PC-9 (cell line): ENCODE measurements at regions not wholly inside any gene's neighbourhood (a gene's known extent, or its start where the extent isn't known, plus 50 kb on each side); places are given as distances from the start of the nearest gene placed in this dataset.

ENCODE experiments used
- BruUV-seq: library from RNA; stranded (reverse); fragments of 400-500 nt; replicated peaks from 2 replicates; lab custom pipeline; 2021; lab: Mats Ljungman, UMichigan
- CTCF ChIA-PET: fragments of 300-600 bp; sonication (Branson Sonifier 250); formaldehyde crosslinking; loops from one replicate; lab custom pipeline; 2022; ENCODE audit warnings: antibody characterized with exemption; lab: Charles Lee
- POLR2A ChIA-PET: fragments of 300-600 bp; sonication (Branson Sonifier 250); formaldehyde crosslinking; loops from one replicate; lab custom pipeline; 2022; ENCODE audit warnings: antibody characterized with exemption; ENCODE audit not compliant: unreplicated experiment; lab: Charles Lee
- DNase-seq, 2 experiments: peaks; one replicate each; pipeline versions ENCODE4 v3.0.0 to v3.0.0-alpha.2; 2015 to 2022; ENCODE audit warnings: mixed read lengths in 1 of 2
- H2AFZ ChIP-seq: fragments of 200-600 bp; sonication (generic); 2 replicates; pipeline ENCODE4 v1.8.1; 2017; ENCODE audit warnings: antibody characterized with exemption
- H3F3A ChIP-seq: fragments of 200-600 bp; sonication (generic); 2 replicates; pipeline ENCODE4 v1.8.1; 2017; ENCODE audit warnings: antibody characterized with exemption, mild to moderate bottlenecking, low read depth; ENCODE audit not compliant: insufficient read depth
- H3K27ac ChIP-seq: fragments of 200-600 bp; sonication (generic); 2 replicates; pipeline ENCODE4 v1.6.1; 2016; ENCODE audit warnings: mixed run types
- H3K27me3 ChIP-seq: fragments of 200-600 bp; sonication (generic); 2 replicates; pipeline ENCODE4 v1.6.1; 2016; ENCODE audit warnings: low read depth, mixed run types; ENCODE audit not compliant: insufficient read depth
- H3K36me3 ChIP-seq: fragments of 200-600 bp; sonication (generic); 2 replicates; pipeline ENCODE4 v1.6.1; 2016; ENCODE audit warnings: low read depth, mixed run types
- H3K4me1 ChIP-seq: fragments of 200-600 bp; sonication (generic); replicated peaks from 2 replicates; pipeline ENCODE4 v1.6.1; 2016; ENCODE audit warnings: mixed run types; ENCODE audit not compliant: insufficient read depth
- H3K4me2 ChIP-seq: fragments of 200-600 bp; sonication (generic); 2 replicates; pipeline ENCODE4 v1.6.1; 2017; ENCODE audit warnings: mixed run types
- H3K4me3 ChIP-seq: fragments of 200-600 bp; sonication (generic); 2 replicates; pipeline ENCODE4 v1.6.1; 2016; ENCODE audit warnings: mixed run types
- H3K79me2 ChIP-seq: fragments of 200-600 bp; sonication (generic); 2 replicates; pipeline ENCODE4 v1.6.1; 2017; ENCODE audit warnings: low read depth, mixed run types
- H3K9me2 ChIP-seq: fragments of 200-600 bp; sonication (generic); 2 replicates; pipeline ENCODE4 v1.8.1; 2017; ENCODE audit warnings: mild to moderate bottlenecking; ENCODE audit not compliant: insufficient read depth
- H3K9me3 ChIP-seq: fragments of 200-600 bp; sonication (generic); 2 replicates; pipeline ENCODE4 v1.8.1; 2016; ENCODE audit warnings: low read depth; ENCODE audit not compliant: insufficient read depth
- H4K20me1 ChIP-seq: fragments of 200-600 bp; sonication (generic); 2 replicates; pipeline ENCODE4 v1.8.1; 2017; ENCODE audit not compliant: insufficient read depth
- CTCF ChIP-seq: fragments of 200-600 bp; sonication (generic); conservative IDR thresholded peaks from 2 replicates; pipeline ENCODE4 v1.6.1; 2017; ENCODE audit warnings: mixed run types, antibody characterized with exemption, mild to moderate bottlenecking, moderate library complexity
- EZH2 ChIP-seq: fragments of 200-600 bp; sonication (generic); IDR thresholded peaks from 2 replicates; pipeline ENCODE4 v1.8.0; 2017; ENCODE audit warnings: antibody characterized with exemption, low read depth
- intact Hi-C: fragments of 100-400 bp; cut with micrococcal nuclease; formaldehyde crosslinking; loops from one replicate; pipeline ENCODE4 v1.10.0; 2022; ENCODE audit not compliant: unreplicated experiment

DNA sequence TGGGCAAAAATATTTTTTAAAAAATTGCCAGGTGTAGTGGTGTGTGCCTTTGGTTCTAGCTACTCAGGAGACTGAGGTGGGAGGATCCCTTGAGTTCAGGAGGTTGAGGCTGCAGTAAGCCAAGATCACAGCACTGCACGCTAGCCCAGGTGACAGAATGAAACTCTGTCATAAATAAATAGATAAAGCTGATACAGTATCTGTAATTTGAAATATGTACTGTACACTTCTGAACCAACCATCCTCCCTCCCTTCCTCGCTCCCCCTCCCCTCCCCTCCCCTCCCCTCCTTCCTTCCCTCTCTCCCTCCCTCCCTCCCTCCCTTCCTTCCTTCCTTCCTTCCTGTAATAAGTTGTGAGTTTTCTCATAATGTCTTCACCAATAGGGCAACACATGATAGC, 208.4 kb upstream of the RBFOX1 start:
- Histone ChIP-seq H3K4me3 (no peak overlapping the region), H3K9me2 (no peaks in the 10 kb centered on the region), H3K9me3 (no peaks in the 10 kb centered on the region), H3K4me1 (no peaks in the 10 kb centered on the region), H4K20me1 (no peaks in the 10 kb centered on the region), H3K27ac (no peak overlapping the region), H3K4me2 (no peak overlapping the region), H3K36me3 (no peaks in the 10 kb centered on the region), H2AFZ (no peak overlapping the region), H3K27me3 (peaks cover 17% of the 10 kb centered on the region), H3K79me2 (no peaks in the 10 kb centered on the region), H3F3A (no peaks in the 10 kb centered on the region)
- no peak for TF ChIP-seq EZH2
- ChIA-PET POLR2A (no interaction called here), CTCF (no interaction called here)
- intact Hi-C loops = no loop called here
- DNase-seq = no peak
- no TSS peak for BruUV-seq

DNA sequence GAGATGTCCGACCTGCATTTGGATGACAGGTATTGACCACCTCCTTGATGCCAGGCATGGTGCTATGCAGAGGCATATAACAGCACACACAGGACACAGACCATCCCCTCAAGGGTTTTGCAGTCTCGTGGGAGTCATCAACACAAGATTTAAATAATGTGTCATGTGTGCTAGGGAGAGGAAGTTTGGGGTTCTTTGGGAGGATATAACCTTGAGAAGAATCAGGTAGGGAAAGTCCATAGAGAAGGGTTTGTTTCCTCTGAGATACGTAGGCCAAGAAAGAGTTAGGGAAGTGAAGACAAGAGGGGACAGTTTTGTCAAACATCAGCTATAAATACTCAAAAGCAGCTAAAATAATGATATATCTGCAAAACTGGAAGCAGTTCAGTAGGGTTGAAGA, 215.9 kb upstream of the RBFOX1 start:
- H3K79me2 ChIP-seq = no peaks in the 10 kb centered on the region
- no peak overlapping the region for H3K4me3 ChIP-seq
- H3K27me3 ChIP-seq = no peaks in the 10 kb centered on the region
- TF ChIP-seq CTCF (no peak), EZH2 (no peak)
- H3K36me3 ChIP-seq = no peaks in the 10 kb centered on the region
- CTCF ChIA-PET = no interaction called here
- no peak overlapping the region for H3K27ac ChIP-seq
- no peaks in the 10 kb centered on the region for H3F3A ChIP-seq
- intact Hi-C loops = no loop called here
- no TSS peak for BruUV-seq
- H2AFZ ChIP-seq = no peak overlapping the region
- no peaks in the 10 kb centered on the region for H3K4me1 ChIP-seq
- H3K9me3 ChIP-seq = no peaks in the 10 kb centered on the region
- H3K9me2 ChIP-seq = no peaks in the 10 kb centered on the region
- H3K4me2 ChIP-seq = no peak overlapping the region
- POLR2A ChIA-PET = no interaction called here
- no peak for DNase-seq
- H4K20me1 ChIP-seq = no peaks in the 10 kb centered on the region

DNA sequence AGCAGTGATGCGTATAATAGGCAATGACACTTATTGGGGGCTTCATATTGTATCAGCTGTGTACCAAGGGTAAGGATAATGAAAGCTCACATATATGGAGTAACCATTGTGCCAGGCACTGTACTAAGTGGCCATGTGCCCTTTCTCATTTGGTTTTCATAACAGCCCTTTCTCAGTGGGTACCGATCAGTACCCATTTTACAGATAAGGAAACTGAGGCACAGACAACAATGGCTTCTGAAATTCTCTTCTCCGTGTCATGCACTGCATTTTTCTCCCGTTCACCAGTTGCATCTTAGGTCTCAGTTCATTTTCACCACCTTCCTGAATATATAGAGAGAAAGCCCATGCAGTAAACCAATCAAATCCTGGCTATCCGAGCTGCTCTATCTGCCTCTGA, 216.7 kb upstream of the RBFOX1 start:
- H3K9me3 ChIP-seq = no peaks in the 10 kb centered on the region
- H3K27ac ChIP-seq = no peak overlapping the region
- no peaks in the 10 kb centered on the region for H3F3A ChIP-seq
- no peak for TF ChIP-seq CTCF
- no peak for TF ChIP-seq EZH2
- intact Hi-C loops = no loop called here
- no peaks in the 10 kb centered on the region for H3K9me2 ChIP-seq
- no TSS peak for BruUV-seq
- H2AFZ ChIP-seq = no peak overlapping the region
- no peaks in the 10 kb centered on the region for H3K36me3 ChIP-seq
- POLR2A ChIA-PET = no interaction called here
- H3K4me3 ChIP-seq = no peak overlapping the region
- CTCF ChIA-PET = interaction anchor here (0.5 kb wide), 1 partner anchor 938 kb away, joined by 3 read pairs; no protein-coding TSS in a partner anchor
- no peak overlapping the region for H3K4me2 ChIP-seq
- no peak for DNase-seq
- H4K20me1 ChIP-seq = no peaks in the 10 kb centered on the region
- no peaks in the 10 kb centered on the region for H3K79me2 ChIP-seq
- no peaks in the 10 kb centered on the region for H3K27me3 ChIP-seq
- no peaks in the 10 kb centered on the region for H3K4me1 ChIP-seq

DNA sequence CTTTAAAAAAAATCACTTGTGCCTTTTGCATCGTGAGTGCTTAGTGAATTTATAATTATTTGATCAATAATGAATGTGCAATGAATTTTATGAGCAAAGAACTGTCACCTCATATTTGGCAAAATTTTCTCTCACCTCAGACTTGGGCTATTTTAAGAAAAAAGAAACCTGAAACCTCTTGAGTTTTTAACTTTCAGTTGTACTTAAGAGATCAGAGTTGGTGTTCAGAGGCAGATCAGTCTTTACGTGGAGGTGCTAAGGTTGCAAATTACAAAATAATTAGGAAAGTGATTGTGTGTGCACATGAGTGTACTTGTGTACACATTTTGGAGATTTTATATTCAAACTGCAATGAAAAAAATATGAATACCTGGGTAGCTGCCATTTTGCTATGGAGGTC, 218.7 kb upstream of the RBFOX1 start:
- H3K27me3 ChIP-seq = no peaks in the 10 kb centered on the region
- H2AFZ ChIP-seq = no peak overlapping the region
- ChIA-PET CTCF (no interaction called here), POLR2A (no interaction called here)
- no peaks in the 10 kb centered on the region for H3K4me1 ChIP-seq
- H3K79me2 ChIP-seq = no peaks in the 10 kb centered on the region
- no peaks in the 10 kb centered on the region for H3F3A ChIP-seq
- no TSS peak for BruUV-seq
- H3K36me3 ChIP-seq = no peaks in the 10 kb centered on the region
- no peaks in the 10 kb centered on the region for H3K9me2 ChIP-seq
- no peaks in the 10 kb centered on the region for H3K9me3 ChIP-seq
- no peak for DNase-seq
- intact Hi-C loops = no loop called here
- H3K4me3 ChIP-seq = no peak overlapping the region
- H4K20me1 ChIP-seq = no peaks in the 10 kb centered on the region
- H3K4me2 ChIP-seq = no peak overlapping the region
- H3K27ac ChIP-seq = no peak overlapping the region
- TF ChIP-seq CTCF = no peak
- TF ChIP-seq EZH2 = no peak
